K562 (cell line): ENCODE measurements at regions not wholly inside any gene's neighbourhood (a gene's known extent, or its start where the extent isn't known, plus 50 kb on each side); places are given as distances from the start of the nearest gene placed in this dataset.

Source experiments
- ATAC-seq: fragments of 200-7000 bp; cut with Tn5 transposase; 3 replicates; pipeline ENCODE4 v1.9.1; 2020; ENCODE audit warnings: moderate library complexity
- BruUV-seq: library from RNA; stranded (reverse); fragments of 400-500 nt; replicated peaks from 2 replicates; lab custom pipeline; 2021; lab: Mats Ljungman, UMichigan
- CTCF ChIA-PET: fragments of 300-600 bp; formaldehyde crosslinking; extraction: SDS; loops from one replicate; lab custom pipeline; 2021; ENCODE audit warnings: low intra/inter-chr PET ratio; lab: Yijun Ruan, JAX
- POLR2A ChIA-PET: fragments of 300-600, 350-650 bp; sonication (Branson Sonifier 250); formaldehyde crosslinking; extraction: SDS; loops from one replicate; lab custom pipeline; 2021; ENCODE audit warnings: antibody characterized with exemption, inconsistent platforms; lab: Yijun Ruan, JAX
- DNase-seq, 4 experiments: peaks; one replicate each; pipeline versions ENCODE4 v3.0.0 to v3.0.0-alpha.2; 2011 to 2018; ENCODE audit warnings: low spot score in 3 of 4, mixed read lengths in 3 of 4; ENCODE audit errors: extremely low read depth in 1 of 4
- FAIRE-seq: peaks from 2 replicates; lab custom pipeline; 2011; peaks lifted over from hg19 to GRCh38; lab: Jason Lieb, UNC
- H2AFZ ChIP-seq: 2 replicates; pipeline ENCODE4 v1.6.0; 2011; ENCODE audit warnings: low read depth, low read length, control low read depth, inconsistent platforms
- H3K27ac ChIP-seq: fragments of 200-600 bp; 3 replicates; pipeline ENCODE4 v1.8.0; 2011; ENCODE audit warnings: low read depth, mild to moderate bottlenecking, control low read depth, inconsistent platforms, low read length, moderate library complexity, mixed read lengths; ENCODE audit errors: extremely low read depth
- H3K27me3 ChIP-seq, 2 experiments: fragments of 300-600 bp in 1 of 2; 2 replicates in 1 of 2; 3 replicates in 1 of 2; pipeline versions ENCODE4 v1.6.0 to v1.8.0; 2011; ENCODE audit warnings: inconsistent platforms in 2 of 2, low read length in 2 of 2, mild to moderate bottlenecking in 1 of 2, mixed read lengths in 1 of 2, moderate library complexity in 1 of 2; ENCODE audit not compliant: control insufficient read depth in 2 of 2, insufficient read depth in 2 of 2
- H3K36me3 ChIP-seq: fragments of 300-600 bp; 3 replicates; pipeline ENCODE4 v1.8.0; 2011; ENCODE audit warnings: mild to moderate bottlenecking, low read length, inconsistent platforms; ENCODE audit not compliant: control insufficient read depth, insufficient read depth
- H3K4me1 ChIP-seq, 2 experiments: fragments of 200-600 bp in 1 of 2; replicated peaks in 1 of 2; 2 replicates in 1 of 2; 3 replicates in 1 of 2; pipeline versions ENCODE4 v1.5.1 to v1.8.0; 2011; ENCODE audit warnings: inconsistent platforms in 2 of 2, low read length in 2 of 2, mild to moderate bottlenecking in 1 of 2, mixed read lengths in 1 of 2, moderate library complexity in 1 of 2; ENCODE audit not compliant: control insufficient read depth in 2 of 2, insufficient read depth in 2 of 2
- H3K4me2 ChIP-seq: 2 replicates; pipeline ENCODE4 v1.6.1; 2011; ENCODE audit warnings: low read length, control low read depth, inconsistent platforms, mixed read lengths; ENCODE audit not compliant: insufficient read depth
- H3K4me3 ChIP-seq: fragments of 200-600 bp; sonication (generic), shearing (Covaris generic); 2 replicates; pipeline ENCODE4 v1.5.1; 2016; ENCODE audit warnings: control low read depth, inconsistent platforms
- H3K79me2 ChIP-seq: fragments of 200-600 bp; 3 replicates; pipeline ENCODE4 v1.8.0; 2011; ENCODE audit warnings: low read length, inconsistent platforms; ENCODE audit not compliant: control insufficient read depth, insufficient read depth
- H3K9ac ChIP-seq, 2 experiments: 2 replicates each; pipeline versions ENCODE4 v1.6.0 to v1.6.1; 2011; ENCODE audit warnings: low read depth in 2 of 2, low read length in 2 of 2, control low read depth in 1 of 2, inconsistent platforms in 1 of 2, mild to moderate bottlenecking in 1 of 2, mixed read lengths in 1 of 2; ENCODE audit not compliant: insufficient read depth in 1 of 2
- H3K9me1 ChIP-seq: one replicate; pipeline ENCODE4 v1.6.0; 2011; ENCODE audit warnings: inconsistent platforms, mild to moderate bottlenecking, low read length, moderate library complexity; ENCODE audit not compliant: control insufficient read depth, insufficient read depth
- H3K9me3 ChIP-seq: replicated peaks from 2 replicates; pipeline ENCODE4 v1.5.1; 2011; ENCODE audit warnings: low read depth, low read length, inconsistent platforms; ENCODE audit not compliant: control insufficient read depth, insufficient read depth
- H4K20me1 ChIP-seq: replicated peaks from 2 replicates; pipeline ENCODE4 v1.6.1; 2011; ENCODE audit warnings: low read length, inconsistent platforms, mixed read lengths; ENCODE audit not compliant: control insufficient read depth, insufficient read depth
- ARID4B ChIP-seq: sonication (generic); formaldehyde crosslinking; IDR thresholded peaks from 2 replicates; pipeline ENCODE4 v1.8.0; 2022; ENCODE audit warnings: mild to moderate bottlenecking, missing genetic modification reagents
- KDM4B ChIP-seq, 2 experiments: fragments of 450-650 bp in 1 of 2; sonication (generic) in 1 of 2; IDR thresholded peaks; 2 replicates each; pipeline ENCODE4 v1.6.1; 2016 to 2017; ENCODE audit warnings: borderline replicate concordance in 2 of 2, antibody characterized with exemption in 1 of 2, low read depth in 1 of 2, mild to moderate bottlenecking in 1 of 2
- STAT5A ChIP-seq: IDR thresholded peaks from 2 replicates; pipeline ENCODE4 v1.6.1; 2012; ENCODE audit warnings: low read length, inconsistent platforms, borderline replicate concordance
- ZNF263 ChIP-seq: sonication (generic); formaldehyde crosslinking; IDR thresholded peaks from 2 replicates; pipeline ENCODE4 v1.8.0; 2022; ENCODE audit warnings: mild to moderate bottlenecking, missing genetic modification reagents, borderline replicate concordance
- WGBS: fragments of 100-300 bp; shearing (Covaris generic); methylation state at CpG from one replicate; pipeline ENCODE4 v1.1.6; 2016; ENCODE audit warnings: low coverage, mixed read lengths; ENCODE audit not compliant: insufficient coverage; ENCODE audit errors: missing lambda C conversion rate; 5-methylcytosine and 5-hydroxymethylcytosine counted together
- in situ Hi-C: fragments of 300-500 bp; cut with MboI; formaldehyde crosslinking; loops from 4 replicates; pipeline ENCODE4 v1.15.0; 2018; ENCODE audit warnings: inconsistent platforms, mixed read lengths
- intact Hi-C: fragments of 100-400 bp; cut with micrococcal nuclease; formaldehyde crosslinking; loops from 2 replicates; pipeline ENCODE4 v1.14.2; 2022

- TF ChIP-seq ARID4B (CRISPR knock-in tag), result no peak
These were observed 759.6 kb downstream of the SQOR start (continued) for GRCh38 chr15:46394463-46394862.

- TF ChIP-seq STAT5A (no peak), KDM4B (IDR thresholded peaks at IDR 0.05; ENCODE audit: borderline replicate concordance in 2 of 2, low read depth in 1 of 2) (no peak), ZNF263 (CRISPR knock-in tag) (no peak)
- Histone ChIP-seq H4K20me1 (no peaks in the 10 kb centered on the region), H3K4me2 (no peak overlapping the region), H3K79me2 (no peaks in the 10 kb centered on the region), H3K9me1 (no peaks in the 10 kb centered on the region), H3K36me3 (no peaks in the 10 kb centered on the region), H3K27me3 (no peaks in the 10 kb centered on the region), H3K4me3 (no peak overlapping the region), H3K4me1 (no peaks in the 10 kb centered on the region), H3K9ac (no peak overlapping the region), H2AFZ (no peak overlapping the region), H3K9me3 (no peaks in the 10 kb centered on the region; the same call in 1 of the 2 replicates), H3K27ac (no peak overlapping the region)
- no peak for ATAC-seq
- POLR2A ChIA-PET, result no interaction called here
- in situ Hi-C loops (no loop called here), intact Hi-C loops (no loop called here)
- WGBS, result 6% methylated on average over 2 of the region's 2 CpGs
- DNase-seq, result no peak
- BruUV-seq, result no TSS peak
- CTCF ChIA-PET, result no interaction called here
- FAIRE-seq, result no peak
These were observed 773.5 kb downstream of the SQOR start for GRCh38 chr15:46408312-46408711.
